DOHH2 (cell line): ENCODE measurements at regions not wholly inside any gene's neighbourhood (a gene's known extent, or its start where the extent isn't known, plus 50 kb on each side); places are given as distances from the start of the nearest gene placed in this dataset.

ENCODE experiments used
- H3F3A ChIP-seq: fragments of 200-600 bp; sonication (generic), shearing (Covaris generic); 2 replicates; pipeline ENCODE4 v1.6.0; 2016; ENCODE audit warnings: antibody characterized with exemption, mild to moderate bottlenecking; ENCODE audit not compliant: control insufficient read depth, insufficient read depth
- H3K27ac ChIP-seq: fragments of 200-600 bp; sonication (generic); 2 replicates; pipeline ENCODE4 v1.5.1; 2014; ENCODE audit warnings: low read depth, mild to moderate bottlenecking, low read length, moderate library complexity
- H3K27me3 ChIP-seq: fragments of 200-600 bp; sonication (generic); 2 replicates; pipeline ENCODE4 v1.6.1; 2014; ENCODE audit warnings: mild to moderate bottlenecking, low read length, mixed read lengths; ENCODE audit not compliant: control insufficient read depth
- H3K36me3 ChIP-seq: fragments of 200-600 bp; sonication (generic); 2 replicates; pipeline ENCODE4 v1.6.1; 2014; ENCODE audit warnings: mild to moderate bottlenecking, low read length, moderate library complexity, mixed read lengths; ENCODE audit not compliant: control insufficient read depth
- H3K4me1 ChIP-seq: fragments of 200-600 bp; sonication (generic); 2 replicates; pipeline ENCODE4 v1.6.1; 2014; ENCODE audit warnings: mild to moderate bottlenecking, low read length, mixed read lengths; ENCODE audit not compliant: control insufficient read depth
- H3K4me2 ChIP-seq: fragments of 200-600 bp; sonication (generic); 2 replicates; pipeline ENCODE4 v1.6.0; 2014; ENCODE audit warnings: mild to moderate bottlenecking, low read length, moderate library complexity
- H3K4me3 ChIP-seq: fragments of 200-600 bp; sonication (generic); 2 replicates; pipeline ENCODE4 v1.5.1; 2014; ENCODE audit warnings: mild to moderate bottlenecking, low read length, mixed read lengths
- H3K79me2 ChIP-seq: fragments of 200-600 bp; sonication (generic); 2 replicates; pipeline ENCODE4 v1.6.1; 2014; ENCODE audit warnings: mild to moderate bottlenecking, low read length, mixed read lengths; ENCODE audit not compliant: control insufficient read depth
- H3K9me2 ChIP-seq: fragments of 200-600 bp; sonication (generic); replicated peaks from 2 replicates; pipeline ENCODE4 v1.6.1; 2014; ENCODE audit warnings: mild to moderate bottlenecking, low read length, mixed read lengths; ENCODE audit not compliant: control insufficient read depth
- H3K9me3 ChIP-seq: fragments of 200-600 bp; sonication (generic); 2 replicates; pipeline ENCODE4 v1.6.1; 2014; ENCODE audit warnings: antibody characterized with exemption, low read length, mixed read lengths; ENCODE audit not compliant: control insufficient read depth, insufficient read depth
- H4K20me1 ChIP-seq: fragments of 200-600 bp; sonication (generic); 2 replicates; pipeline ENCODE4 v1.6.0; 2014; ENCODE audit warnings: low read depth, mild to moderate bottlenecking, antibody characterized with exemption, low read length, moderate library complexity; ENCODE audit not compliant: control insufficient read depth, insufficient read depth
- EZH2phosphoT487 ChIP-seq: fragments of 200-600 bp; sonication (generic); IDR thresholded peaks from 2 replicates; pipeline ENCODE4 v1.6.1; 2017; ENCODE audit warnings: borderline replicate concordance, mild to moderate bottlenecking, antibody characterized with exemption, low read length, moderate library complexity, mixed read lengths
- TF ChIP-seq, protein P1 (sequence below): fragments of 200-600 bp; sonication (generic); IDR thresholded peaks from one replicate; pipeline ENCODE4 v1.5.1; 2014; ENCODE audit warnings: antibody characterized with exemption, mild to moderate bottlenecking, low read depth, low read length; ENCODE audit not compliant: poor library complexity, severe bottlenecking

DNA sequence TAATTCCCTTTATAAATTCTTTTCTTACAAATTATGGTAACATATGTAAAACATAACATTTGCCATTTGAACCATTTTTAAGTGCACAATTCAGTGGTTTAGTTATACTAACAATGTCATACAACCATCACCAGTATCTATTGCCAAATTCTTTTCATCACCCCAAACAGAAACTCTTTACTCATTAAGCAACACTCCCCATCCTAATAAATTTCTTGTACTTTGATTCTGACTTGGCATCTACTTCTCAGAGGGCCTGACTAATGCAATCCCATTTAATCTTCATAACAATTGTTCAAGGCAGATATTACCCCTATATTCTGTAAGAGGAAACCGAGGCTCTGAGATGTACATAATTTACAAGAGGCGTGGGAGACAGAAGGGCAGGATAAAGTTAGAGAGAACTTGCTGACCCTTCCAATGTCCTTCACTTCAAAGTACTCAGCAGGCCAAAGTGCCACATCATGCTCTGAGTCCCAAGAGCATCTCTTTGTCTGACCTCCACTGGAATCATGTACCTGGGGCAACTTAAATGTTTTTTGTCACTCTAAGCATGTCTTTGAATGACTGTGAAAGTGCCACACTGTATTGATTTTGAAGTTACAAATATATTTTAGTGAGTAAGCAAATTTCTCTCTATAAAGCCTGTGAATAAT lies 255.3 kb downstream of the KIF4B start:
- no peak overlapping the region for H3K4me3 ChIP-seq
- no peak overlapping the region for H3K27ac ChIP-seq
- H3K4me2 ChIP-seq = no peak overlapping the region
- H3K9me3 ChIP-seq = no peaks in the 10 kb centered on the region
- no peaks in the 10 kb centered on the region for H3K9me2 ChIP-seq
- H3F3A ChIP-seq = no peaks in the 10 kb centered on the region
- H3K79me2 ChIP-seq = no peaks in the 10 kb centered on the region
- H3K36me3 ChIP-seq = no peaks in the 10 kb centered on the region
- TF ChIP-seq, protein P1, sequence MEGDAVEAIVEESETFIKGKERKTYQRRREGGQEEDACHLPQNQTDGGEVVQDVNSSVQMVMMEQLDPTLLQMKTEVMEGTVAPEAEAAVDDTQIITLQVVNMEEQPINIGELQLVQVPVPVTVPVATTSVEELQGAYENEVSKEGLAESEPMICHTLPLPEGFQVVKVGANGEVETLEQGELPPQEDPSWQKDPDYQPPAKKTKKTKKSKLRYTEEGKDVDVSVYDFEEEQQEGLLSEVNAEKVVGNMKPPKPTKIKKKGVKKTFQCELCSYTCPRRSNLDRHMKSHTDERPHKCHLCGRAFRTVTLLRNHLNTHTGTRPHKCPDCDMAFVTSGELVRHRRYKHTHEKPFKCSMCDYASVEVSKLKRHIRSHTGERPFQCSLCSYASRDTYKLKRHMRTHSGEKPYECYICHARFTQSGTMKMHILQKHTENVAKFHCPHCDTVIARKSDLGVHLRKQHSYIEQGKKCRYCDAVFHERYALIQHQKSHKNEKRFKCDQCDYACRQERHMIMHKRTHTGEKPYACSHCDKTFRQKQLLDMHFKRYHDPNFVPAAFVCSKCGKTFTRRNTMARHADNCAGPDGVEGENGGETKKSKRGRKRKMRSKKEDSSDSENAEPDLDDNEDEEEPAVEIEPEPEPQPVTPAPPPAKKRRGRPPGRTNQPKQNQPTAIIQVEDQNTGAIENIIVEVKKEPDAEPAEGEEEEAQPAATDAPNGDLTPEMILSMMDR = no peak
- no peak for TF ChIP-seq EZH2phosphoT487
- H4K20me1 ChIP-seq = no peaks in the 10 kb centered on the region
- no peaks in the 10 kb centered on the region for H3K4me1 ChIP-seq
- H3K27me3 ChIP-seq = no peaks in the 10 kb centered on the region

DNA sequence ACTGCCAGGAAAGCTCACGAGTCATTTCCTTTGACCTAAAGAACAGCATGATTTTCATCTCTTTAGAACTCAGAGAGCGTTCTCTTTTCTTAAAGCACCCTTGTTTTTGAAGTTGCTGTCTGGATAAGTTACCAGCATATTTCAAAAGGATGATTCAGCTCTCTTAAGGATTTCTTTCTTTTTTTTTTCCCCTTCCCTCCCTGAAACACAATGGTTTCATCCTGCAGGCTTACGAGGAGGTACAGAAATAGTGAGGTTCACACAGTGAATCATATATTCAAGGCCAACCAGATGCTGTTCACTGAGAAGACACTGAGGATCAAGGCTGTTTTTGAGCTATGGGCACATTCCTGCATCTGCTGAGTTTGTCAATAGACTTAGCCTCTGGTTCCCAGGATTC lies 257.2 kb downstream of the KIF4B start:
- no peak overlapping the region for H3K27ac ChIP-seq
- no peaks in the 10 kb centered on the region for H3K79me2 ChIP-seq
- no peaks in the 10 kb centered on the region for H3K9me3 ChIP-seq
- no peak overlapping the region for H3K4me3 ChIP-seq
- H3K9me2 ChIP-seq = no peaks in the 10 kb centered on the region
- no peaks in the 10 kb centered on the region for H3K4me1 ChIP-seq
- H4K20me1 ChIP-seq = no peaks in the 10 kb centered on the region
- no peaks in the 10 kb centered on the region for H3K27me3 ChIP-seq
- no peaks in the 10 kb centered on the region for H3K36me3 ChIP-seq
- TF ChIP-seq EZH2phosphoT487 = no peak
- TF ChIP-seq, protein P1 = no peak
- H3K4me2 ChIP-seq = no peak overlapping the region
- no peaks in the 10 kb centered on the region for H3F3A ChIP-seq

DNA sequence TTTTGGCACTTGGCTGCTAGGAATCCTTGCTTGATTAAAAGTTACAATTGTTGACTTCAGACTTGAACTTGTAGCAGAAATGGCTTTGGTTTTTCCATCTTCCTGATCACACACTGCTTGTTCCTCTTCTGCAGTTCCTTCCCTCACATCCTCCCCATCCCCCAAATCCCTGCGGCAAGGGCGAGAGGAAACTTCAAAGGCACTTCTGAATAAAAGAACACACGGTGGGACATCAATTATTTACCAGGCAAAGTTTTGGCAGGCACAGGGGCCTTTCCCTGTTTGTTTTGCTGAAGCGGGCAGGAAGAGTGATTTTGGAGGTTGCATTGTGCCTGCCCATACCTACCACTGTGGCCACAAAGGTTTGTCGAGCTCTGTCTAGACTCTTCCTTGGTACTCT lies 260.9 kb downstream of the KIF4B start:
- TF ChIP-seq, protein P1 = no peak
- no peak for TF ChIP-seq EZH2phosphoT487
- Histone ChIP-seq H3K9me3 (no peaks in the 10 kb centered on the region), H3K36me3 (no peaks in the 10 kb centered on the region), H3K79me2 (no peaks in the 10 kb centered on the region), H3K4me3 (no peak overlapping the region), H3K27me3 (no peaks in the 10 kb centered on the region), H3K9me2 (no peaks in the 10 kb centered on the region), H3F3A (no peaks in the 10 kb centered on the region), H3K4me2 (no peak overlapping the region), H3K4me1 (no peaks in the 10 kb centered on the region), H4K20me1 (no peaks in the 10 kb centered on the region), H3K27ac (no peak overlapping the region)

GRCh38 chr5:155275222-155275621 lies 261.7 kb downstream of the KIF4B start:
- H3K79me2 ChIP-seq = no peaks in the 10 kb centered on the region
- no peak overlapping the region for H3K27ac ChIP-seq
- no peak overlapping the region for H3K4me2 ChIP-seq
- H3K9me2 ChIP-seq = no peaks in the 10 kb centered on the region
- H3K36me3 ChIP-seq = no peaks in the 10 kb centered on the region
- no peaks in the 10 kb centered on the region for H3F3A ChIP-seq
- H4K20me1 ChIP-seq = no peaks in the 10 kb centered on the region
- H3K27me3 ChIP-seq = no peaks in the 10 kb centered on the region
- no peaks in the 10 kb centered on the region for H3K9me3 ChIP-seq
- no peak overlapping the region for H3K4me3 ChIP-seq
- no peak for TF ChIP-seq EZH2phosphoT487
- TF ChIP-seq, protein P1 = no peak
- no peaks in the 10 kb centered on the region for H3K4me1 ChIP-seq
